ENCODE measurements at regions not wholly inside any gene's neighbourhood (a gene's known extent, or its start where the extent isn't known, plus 50 kb on each side); places are given as distances from the start of the nearest gene placed in this dataset.
"Not testable (repeated sequence)": the region's sequence is repeated elsewhere in the genome, so short reads cannot be mapped to it uniquely, and the experiment has no call there.

DNA sequence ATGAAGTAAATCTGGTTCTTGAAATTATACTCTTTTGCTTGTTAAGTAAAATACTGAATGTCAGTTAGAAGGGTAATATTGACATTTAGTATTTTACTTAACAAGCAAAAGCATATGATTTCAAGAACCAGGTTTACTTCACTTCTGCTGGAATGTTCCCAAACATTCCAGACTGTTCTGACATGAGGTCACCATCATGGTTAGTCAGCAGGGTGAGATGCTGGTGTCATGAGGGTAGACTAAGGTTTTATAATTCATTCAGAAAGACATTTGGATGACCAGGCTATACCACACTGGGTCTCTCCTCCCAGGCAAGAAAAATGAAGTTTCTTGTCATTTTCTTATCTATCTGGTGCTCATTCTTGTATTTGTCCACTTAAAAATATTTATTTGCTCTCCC, 414.4 kb upstream of the MMS22L start:
- no peak for DNase-seq

DNA sequence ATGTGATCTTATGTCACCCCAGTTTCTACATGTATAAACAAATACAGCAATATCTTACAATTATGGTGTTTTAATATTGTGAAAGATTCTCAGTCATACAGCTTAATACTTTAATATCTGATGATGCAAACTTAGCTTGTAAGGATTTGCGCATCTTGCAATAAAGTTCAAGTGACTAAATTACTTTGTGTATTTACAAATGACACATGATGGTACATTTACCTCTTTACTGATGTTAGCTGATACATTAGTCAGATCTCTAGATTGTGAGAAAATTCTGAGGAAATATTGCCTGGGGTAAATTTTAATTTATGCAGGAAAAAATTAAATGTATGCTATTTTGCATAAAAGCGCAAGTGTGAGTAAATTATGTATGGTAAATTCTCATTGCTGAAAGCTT, 418.8 kb upstream of the MMS22L start:
- DNase-seq, result no peak

DNA sequence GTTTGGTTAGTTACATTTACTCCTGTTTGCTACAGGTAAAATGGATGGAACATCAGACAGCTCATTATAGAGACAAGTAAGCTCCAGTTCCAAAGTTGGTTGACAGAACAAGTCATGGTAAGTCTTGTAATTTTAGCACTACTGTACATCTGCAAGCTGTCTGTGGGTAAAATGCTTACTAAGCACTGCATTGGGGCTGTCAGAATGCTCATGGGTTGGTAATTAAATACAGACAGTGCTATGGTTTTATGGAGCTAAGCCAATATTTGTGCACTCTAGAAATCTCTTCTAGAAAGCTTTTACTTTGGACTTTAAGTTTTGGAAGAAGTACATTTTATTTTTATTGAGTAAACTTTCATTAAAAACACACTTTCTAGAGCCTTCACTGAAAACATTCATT, 419.2 kb upstream of the MMS22L start:
- DNase-seq, result no peak

- DNase-seq, result no peak
Observed at GRCh38 chr6:97703661-97704060, 420.6 kb upstream of the MMS22L start.

- DNase-seq, result no peak
Observed at GRCh38 chr6:97705568-97705967, 422.6 kb upstream of the MMS22L start.

- no peak for DNase-seq
Observed at GRCh38 chr6:97712751-97713150, 429.7 kb upstream of the MMS22L start.

GRCh38 chr6:97714772-97715171, 431.8 kb upstream of the MMS22L start:
- DNase-seq, result no peak

- DNase-seq, result no peak
Observed at GRCh38 chr6:97717086-97717485, 434.1 kb upstream of the MMS22L start.

- no peak for DNase-seq
Observed at GRCh38 chr6:97726378-97726777, 443.4 kb upstream of the MMS22L start.

- DNase-seq, result no peak
Observed at GRCh38 chr6:97732045-97732444, 449.0 kb upstream of the MMS22L start.

- DNase-seq, result no peak
Observed at GRCh38 chr6:97757575-97757974, 474.6 kb upstream of the MMS22L start.

- no peak for DNase-seq
Observed at GRCh38 chr6:97765461-97765860, 482.4 kb upstream of the MMS22L start.

DNA sequence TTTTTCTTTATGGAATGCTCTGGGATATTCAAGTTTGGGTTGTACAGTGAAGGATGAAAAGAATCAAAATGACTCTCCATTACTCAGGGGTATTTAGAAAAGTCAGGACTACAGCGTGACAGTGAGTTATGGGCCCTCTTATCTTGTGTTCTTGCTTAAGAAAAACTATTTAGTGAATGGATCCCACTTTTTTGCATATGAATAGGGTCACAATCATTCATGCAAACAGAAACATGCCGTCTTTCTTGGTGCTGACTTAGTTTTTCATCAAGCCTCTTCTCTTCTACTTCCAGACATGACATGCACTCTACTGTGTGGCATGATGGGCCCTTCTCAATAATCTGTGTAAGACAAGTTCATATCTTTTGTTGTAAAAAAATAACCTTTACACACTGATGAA, 488.4 kb upstream of the MMS22L start:
- DNase-seq, result no peak

DNA sequence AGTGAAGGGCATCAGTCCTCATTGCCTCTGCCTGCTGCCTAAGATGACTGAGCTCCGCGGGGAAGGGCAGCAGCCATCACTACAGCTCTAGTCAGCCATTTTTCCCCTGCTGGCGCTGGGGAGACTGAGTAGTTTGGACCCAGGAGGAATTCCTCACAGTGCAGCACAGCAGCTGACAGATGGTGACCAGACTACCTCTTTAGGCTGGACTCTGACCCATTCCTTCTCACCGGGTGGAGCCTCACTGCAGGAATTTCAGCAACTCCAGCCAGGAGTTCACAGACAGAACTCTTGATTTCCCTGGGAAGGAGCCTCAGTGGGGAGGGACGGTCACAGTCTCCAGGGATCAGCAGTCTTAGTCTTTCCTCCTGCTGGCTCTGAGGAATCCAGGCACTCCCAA, 492.0 kb upstream of the MMS22L start:
- no peak for DNase-seq

DNA sequence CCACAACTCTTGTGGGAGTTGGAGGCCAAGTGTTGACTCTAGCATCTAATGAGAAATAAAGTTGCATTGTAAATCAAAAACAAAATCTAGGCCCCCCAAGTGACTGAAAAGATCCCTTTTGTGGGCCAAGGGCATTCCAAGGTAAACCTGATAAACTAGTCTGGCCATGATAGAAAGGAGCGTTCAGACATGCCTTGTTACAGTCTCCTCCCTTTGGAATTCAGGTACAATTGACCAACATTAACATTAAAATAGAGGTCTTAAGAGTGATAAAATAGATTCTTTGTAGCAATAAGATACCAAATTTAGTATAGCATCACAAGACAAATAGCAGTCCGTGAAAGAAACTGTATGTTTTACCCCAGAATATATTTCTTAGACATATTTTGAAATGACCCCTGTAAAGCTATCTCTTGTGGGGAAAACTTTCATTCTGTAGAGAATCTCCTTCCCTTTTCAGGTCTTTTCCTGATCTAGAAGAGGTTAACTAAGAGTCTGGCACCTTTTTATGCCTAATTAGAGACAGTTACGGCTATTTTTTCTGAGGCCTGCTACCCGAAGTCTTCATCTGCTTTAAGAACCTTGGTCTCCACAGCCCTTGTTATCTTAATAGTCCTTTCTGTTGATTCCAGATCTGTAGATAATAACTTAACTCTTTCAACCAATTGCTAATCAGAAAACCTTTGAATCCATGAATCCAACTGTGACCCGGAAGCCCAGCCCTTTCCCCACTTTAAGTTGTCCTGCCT, 495.4 kb upstream of the MMS22L start:
- DNase-seq, result no peak

GRCh38 chr6:97779039-97779766, 496.2 kb upstream of the MMS22L start:
- not testable (repeated sequence) for DNase-seq

- no peak for DNase-seq
Observed at GRCh38 chr6:97790926-97791590, 508.0 kb upstream of the MMS22L start.

- DNase-seq, result no peak
Observed at GRCh38 chr6:97805596-97805995, 522.6 kb upstream of the MMS22L start.

- DNase-seq, result no peak
Observed at GRCh38 chr6:97812940-97813339, 529.9 kb upstream of the MMS22L start.

DNA sequence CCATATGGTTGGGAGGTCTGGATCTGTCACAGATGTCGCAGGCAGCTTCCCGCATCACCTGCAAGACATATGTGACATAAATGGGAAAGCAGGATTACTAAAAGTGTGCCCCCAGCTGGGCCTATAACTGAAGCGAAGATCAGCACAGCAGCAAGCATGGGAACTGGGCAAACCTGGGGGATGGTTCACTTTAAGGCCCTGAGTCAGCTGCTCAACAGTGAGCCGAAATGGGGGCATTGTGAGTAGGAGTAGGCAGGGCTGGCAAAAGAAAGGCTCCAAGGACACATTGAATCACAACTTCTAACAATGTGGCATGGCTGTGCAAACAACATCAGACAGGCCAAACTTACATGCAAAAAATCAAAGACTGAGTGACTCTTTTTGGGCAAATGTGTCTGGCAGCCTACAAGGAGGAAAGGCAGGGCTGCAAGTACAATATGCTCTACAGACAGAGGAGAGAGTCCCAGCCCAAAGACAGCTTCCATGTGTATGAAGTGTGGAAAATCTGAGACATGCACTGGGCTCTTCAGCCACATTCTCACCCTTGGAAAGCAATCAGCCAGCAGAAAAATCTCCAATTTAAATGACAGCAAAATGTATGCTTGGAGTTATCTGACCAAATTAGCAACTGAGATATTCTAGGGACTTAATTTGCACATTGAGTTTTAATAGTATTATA, 531.0 kb upstream of the MMS22L start:
- no peak for DNase-seq

DNA sequence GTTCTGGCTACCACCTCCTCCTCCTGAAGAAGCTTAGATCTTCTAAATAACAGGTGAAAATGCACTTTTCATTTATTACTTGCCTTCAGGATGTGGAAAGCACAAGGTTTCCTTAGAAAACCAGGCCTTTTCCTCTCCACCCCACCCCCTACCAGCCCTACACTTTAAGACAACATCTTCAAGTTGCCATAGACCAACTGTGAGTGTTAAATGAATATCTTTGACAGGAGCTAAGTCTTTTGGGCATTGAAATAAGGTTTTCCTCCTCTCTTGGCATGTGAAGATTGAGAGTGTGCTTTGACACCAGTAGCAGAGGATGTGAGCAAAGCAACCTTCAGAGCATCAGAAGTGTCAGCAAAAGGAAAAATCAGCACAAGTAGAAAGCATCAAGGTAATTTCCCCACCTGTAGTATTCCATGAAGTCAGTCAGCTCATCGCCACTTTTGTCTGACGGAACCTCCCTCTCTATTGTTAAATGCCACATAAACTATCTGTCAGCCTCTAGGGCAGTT, 532.3 kb upstream of the MMS22L start:
- no peak for DNase-seq

DNA sequence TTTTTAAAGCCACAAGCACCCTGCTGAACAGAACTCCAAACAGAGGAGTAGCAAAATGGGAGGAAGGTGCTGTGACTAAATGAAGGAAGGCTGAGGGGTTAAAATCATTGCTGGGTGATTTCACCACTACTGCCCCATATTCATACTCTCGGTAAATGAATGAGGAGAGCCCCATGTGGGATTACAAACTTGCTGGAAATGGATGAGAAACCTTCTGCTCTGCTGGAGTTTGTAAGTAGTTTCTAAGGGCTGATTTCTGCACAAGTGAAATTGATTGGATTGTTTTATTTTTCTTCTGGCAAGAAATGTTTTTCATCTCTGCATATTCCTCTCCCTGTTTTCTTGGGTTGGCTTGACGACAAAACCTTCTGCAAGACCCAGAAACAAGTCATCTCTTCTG, 533.5 kb upstream of the MMS22L start:
- DNase-seq, result no peak

GRCh38 chr6:97819710-97820109, 536.7 kb upstream of the MMS22L start:
- DNase-seq, result no peak
